ENCODE measurements at regions not wholly inside any gene's neighbourhood (a gene's known extent, or its start where the extent isn't known, plus 50 kb on each side); places are given as distances from the start of the nearest gene placed in this dataset.

- Histone ChIP-seq H3K27ac (ENCODE audit: low read depth, low read length) (no peak overlapping the region), H3K9ac (ENCODE audit: low read depth in 1 of 3, low read length in 3 of 3) (no peak overlapping the region), H3K27me3 (ENCODE audit: control insufficient read depth in 3 of 3, insufficient read depth in 3 of 3, low read length in 3 of 3) (no peaks in the 10 kb centered on the region), H3K36me3 (ENCODE audit: control insufficient read depth in 3 of 3, insufficient read depth in 3 of 3, low read length in 3 of 3) (no peaks in the 10 kb centered on the region), H3K9me3 (ENCODE audit: control insufficient read depth in 3 of 3, low read length in 3 of 3) (no peaks in the 10 kb centered on the region), H3K4me1 (ENCODE audit: control insufficient read depth in 3 of 3, insufficient read depth in 3 of 3, low read length in 3 of 3) (peaks cover 0 to 7% (median 0%) of the 10 kb centered on the region in 3 donors), H3K4me3 (ENCODE audit: low read length in 3 of 3) (no peak overlapping the region)
Observed at GRCh38 chr6:18681832-18682503, 294.8 kb downstream of the RNF144B start.

GRCh38 chr6:18684343-18684742 lies 297.2 kb downstream of the RNF144B start:
- Histone ChIP-seq H3K27ac (ENCODE audit: low read depth, low read length) (no peak overlapping the region), H3K9ac (ENCODE audit: low read depth in 1 of 3, low read length in 3 of 3) (no peak overlapping the region), H3K9me3 (ENCODE audit: control insufficient read depth in 3 of 3, low read length in 3 of 3) (no peaks in the 10 kb centered on the region), H3K27me3 (ENCODE audit: control insufficient read depth in 3 of 3, insufficient read depth in 3 of 3, low read length in 3 of 3) (no peaks in the 10 kb centered on the region), H3K4me1 (ENCODE audit: control insufficient read depth in 3 of 3, insufficient read depth in 3 of 3, low read length in 3 of 3) (peaks cover 0 to 7% (median 0%) of the 10 kb centered on the region in 3 donors), H3K36me3 (ENCODE audit: control insufficient read depth in 3 of 3, insufficient read depth in 3 of 3, low read length in 3 of 3) (no peaks in the 10 kb centered on the region), H3K4me3 (ENCODE audit: low read length in 3 of 3) (no peak overlapping the region)

GRCh38 chr6:18692929-18693685 lies 306.0 kb downstream of the RNF144B start:
- Histone ChIP-seq H3K9me3 (ENCODE audit: control insufficient read depth in 3 of 3, low read length in 3 of 3) (no peaks in the 10 kb centered on the region), H3K36me3 (ENCODE audit: control insufficient read depth in 3 of 3, insufficient read depth in 3 of 3, low read length in 3 of 3) (no peaks in the 10 kb centered on the region), H3K9ac (ENCODE audit: low read depth in 1 of 3, low read length in 3 of 3) (no peak overlapping the region), H3K4me1 (ENCODE audit: control insufficient read depth in 3 of 3, insufficient read depth in 3 of 3, low read length in 3 of 3) (peaks cover 0 to 13% (median 8%) of the 10 kb centered on the region in 3 donors), H3K27me3 (ENCODE audit: control insufficient read depth in 3 of 3, insufficient read depth in 3 of 3, low read length in 3 of 3) (no peaks in the 10 kb centered on the region), H3K27ac (ENCODE audit: low read depth, low read length) (no peak overlapping the region), H3K4me3 (ENCODE audit: low read length in 3 of 3) (no peak overlapping the region)

GRCh38 chr6:18693881-18694280 lies 306.7 kb downstream of the RNF144B start:
- peaks cover 0 to 13% (median 8%) of the 10 kb centered on the region in 3 donors for H3K4me1 ChIP-seq (ENCODE audit: control insufficient read depth in 3 of 3, insufficient read depth in 3 of 3, low read length in 3 of 3)
- H3K4me3 ChIP-seq (ENCODE audit: low read length in 3 of 3), result no peak overlapping the region
- H3K27me3 ChIP-seq (ENCODE audit: control insufficient read depth in 3 of 3, insufficient read depth in 3 of 3, low read length in 3 of 3), result no peaks in the 10 kb centered on the region
- H3K27ac ChIP-seq (ENCODE audit: low read depth, low read length), result no peak overlapping the region
- H3K9me3 ChIP-seq (ENCODE audit: control insufficient read depth in 3 of 3, low read length in 3 of 3), result no peaks in the 10 kb centered on the region
- H3K9ac ChIP-seq (ENCODE audit: low read depth in 1 of 3, low read length in 3 of 3), result no peak overlapping the region
- no peaks in the 10 kb centered on the region for H3K36me3 ChIP-seq (ENCODE audit: control insufficient read depth in 3 of 3, insufficient read depth in 3 of 3, low read length in 3 of 3)

- no peaks in the 10 kb centered on the region for H3K27me3 ChIP-seq (ENCODE audit: control insufficient read depth in 3 of 3, insufficient read depth in 3 of 3, low read length in 3 of 3)
- no peak overlapping the region for H3K9ac ChIP-seq (ENCODE audit: low read depth in 1 of 3, low read length in 3 of 3)
Observed at GRCh38 chr6:18703546-18703945, 316.4 kb downstream of the RNF144B start.

GRCh38 chr6:18707714-18708439 lies 320.7 kb downstream of the RNF144B start:
- Histone ChIP-seq H3K36me3 (ENCODE audit: control insufficient read depth in 3 of 3, insufficient read depth in 3 of 3, low read length in 3 of 3) (no peaks in the 10 kb centered on the region), H3K4me1 (ENCODE audit: control insufficient read depth in 3 of 3, insufficient read depth in 3 of 3, low read length in 3 of 3) (no peaks in the 10 kb centered on the region), H3K9me3 (ENCODE audit: control insufficient read depth in 3 of 3, low read length in 3 of 3) (no peaks in the 10 kb centered on the region), H3K9ac (ENCODE audit: low read depth in 1 of 3, low read length in 3 of 3) (no peak overlapping the region), H3K27me3 (ENCODE audit: control insufficient read depth in 3 of 3, insufficient read depth in 3 of 3, low read length in 3 of 3) (no peaks in the 10 kb centered on the region), H3K4me3 (ENCODE audit: low read length in 3 of 3) (no peak overlapping the region), H3K27ac (ENCODE audit: low read depth, low read length) (no peak overlapping the region)

More at GRCh38 chr6:18703546-18703945, 316.4 kb downstream of the RNF144B start:
- no peak overlapping the region for H3K27ac ChIP-seq (ENCODE audit: low read depth, low read length)
- H3K9me3 ChIP-seq (ENCODE audit: control insufficient read depth in 3 of 3, low read length in 3 of 3), result no peaks in the 10 kb centered on the region
- no peak overlapping the region for H3K4me3 ChIP-seq (ENCODE audit: low read length in 3 of 3)
- no peaks in the 10 kb centered on the region for H3K36me3 ChIP-seq (ENCODE audit: control insufficient read depth in 3 of 3, insufficient read depth in 3 of 3, low read length in 3 of 3)
- no peaks in the 10 kb centered on the region for H3K4me1 ChIP-seq (ENCODE audit: control insufficient read depth in 3 of 3, insufficient read depth in 3 of 3, low read length in 3 of 3)

GRCh38 chr6:18712595-18712994 lies 325.4 kb downstream of the RNF144B start:
- no peak overlapping the region for H3K9ac ChIP-seq (ENCODE audit: low read depth in 1 of 3, low read length in 3 of 3)
- H3K9me3 ChIP-seq (ENCODE audit: control insufficient read depth in 3 of 3, low read length in 3 of 3), result no peaks in the 10 kb centered on the region
- no peak overlapping the region for H3K4me3 ChIP-seq (ENCODE audit: low read length in 3 of 3)
- H3K27ac ChIP-seq (ENCODE audit: low read depth, low read length), result no peak overlapping the region
- no peaks in the 10 kb centered on the region for H3K27me3 ChIP-seq (ENCODE audit: control insufficient read depth in 3 of 3, insufficient read depth in 3 of 3, low read length in 3 of 3)
- no peaks in the 10 kb centered on the region for H3K4me1 ChIP-seq (ENCODE audit: control insufficient read depth in 3 of 3, insufficient read depth in 3 of 3, low read length in 3 of 3)
- H3K36me3 ChIP-seq (ENCODE audit: control insufficient read depth in 3 of 3, insufficient read depth in 3 of 3, low read length in 3 of 3), result no peaks in the 10 kb centered on the region

- Histone ChIP-seq H3K9me3 (ENCODE audit: control insufficient read depth in 3 of 3, low read length in 3 of 3) (no peaks in the 10 kb centered on the region), H3K27me3 (ENCODE audit: control insufficient read depth in 3 of 3, insufficient read depth in 3 of 3, low read length in 3 of 3) (no peaks in the 10 kb centered on the region), H3K9ac (ENCODE audit: low read depth in 1 of 3, low read length in 3 of 3) (no peak overlapping the region), H3K27ac (ENCODE audit: low read depth, low read length) (no peak overlapping the region), H3K4me1 (ENCODE audit: control insufficient read depth in 3 of 3, insufficient read depth in 3 of 3, low read length in 3 of 3) (no peaks in the 10 kb centered on the region), H3K36me3 (ENCODE audit: control insufficient read depth in 3 of 3, insufficient read depth in 3 of 3, low read length in 3 of 3) (no peaks in the 10 kb centered on the region), H3K4me3 (ENCODE audit: low read length in 3 of 3) (no peak overlapping the region)
Observed at GRCh38 chr6:18720075-18720474, 332.9 kb downstream of the RNF144B start.

- no peaks in the 10 kb centered on the region for H3K27me3 ChIP-seq (ENCODE audit: control insufficient read depth in 3 of 3, insufficient read depth in 3 of 3, low read length in 3 of 3)
- no peak overlapping the region for H3K4me3 ChIP-seq (ENCODE audit: low read length in 3 of 3)
- no peaks in the 10 kb centered on the region for H3K36me3 ChIP-seq (ENCODE audit: control insufficient read depth in 3 of 3, insufficient read depth in 3 of 3, low read length in 3 of 3)
- no peaks in the 10 kb centered on the region for H3K4me1 ChIP-seq (ENCODE audit: control insufficient read depth in 3 of 3, insufficient read depth in 3 of 3, low read length in 3 of 3)
- H3K9me3 ChIP-seq (ENCODE audit: control insufficient read depth in 3 of 3, low read length in 3 of 3), result no peaks in the 10 kb centered on the region
- H3K9ac ChIP-seq (ENCODE audit: low read depth in 1 of 3, low read length in 3 of 3), result no peak overlapping the region
- no peak overlapping the region for H3K27ac ChIP-seq (ENCODE audit: low read depth, low read length)
Observed at GRCh38 chr6:18724056-18724455, 336.9 kb downstream of the RNF144B start.

GRCh38 chr6:18725449-18725848 lies 338.3 kb downstream of the RNF144B start:
- Histone ChIP-seq H3K9me3 (ENCODE audit: control insufficient read depth in 3 of 3, low read length in 3 of 3) (no peaks in the 10 kb centered on the region), H3K27ac (ENCODE audit: low read depth, low read length) (no peak overlapping the region), H3K4me1 (ENCODE audit: control insufficient read depth in 3 of 3, insufficient read depth in 3 of 3, low read length in 3 of 3) (no peaks in the 10 kb centered on the region), H3K36me3 (ENCODE audit: control insufficient read depth in 3 of 3, insufficient read depth in 3 of 3, low read length in 3 of 3) (no peaks in the 10 kb centered on the region), H3K27me3 (ENCODE audit: control insufficient read depth in 3 of 3, insufficient read depth in 3 of 3, low read length in 3 of 3) (no peaks in the 10 kb centered on the region), H3K9ac (ENCODE audit: low read depth in 1 of 3, low read length in 3 of 3) (no peak overlapping the region), H3K4me3 (ENCODE audit: low read length in 3 of 3) (no peak overlapping the region)

Data from skeletal muscle tissue (tissue), 3 donors.